Endodermal cell (in vitro differentiated cells): ENCODE measurements at regions not wholly inside any gene's neighbourhood (a gene's known extent, or its start where the extent isn't known, plus 50 kb on each side); places are given as distances from the start of the nearest gene placed in this dataset.
A peak's percentile ranks its signal among the peaks of the same experiment; 100 is the strongest.

Experiments
- DNase-seq: peaks from one replicate; pipeline ENCODE4 v3.0.0-alpha.2; 2017
- H3K27ac ChIP-seq: 2 replicates; pipeline ENCODE4 v1.5.1; 2013; ENCODE audit warnings: mild to moderate bottlenecking, low read depth, low read length, moderate library complexity
- H3K27me3 ChIP-seq: 2 replicates; pipeline ENCODE4 v1.6.1; 2013; ENCODE audit warnings: mild to moderate bottlenecking, low read length, moderate library complexity; ENCODE audit not compliant: insufficient read depth, control insufficient read depth, poor library complexity, severe bottlenecking
- H3K36me3 ChIP-seq: 2 replicates; pipeline ENCODE4 v1.7.0; 2013; ENCODE audit warnings: mild to moderate bottlenecking, low read length, moderate library complexity; ENCODE audit not compliant: control insufficient read depth, insufficient read depth
- H3K4me1 ChIP-seq: one replicate; pipeline ENCODE4 v1.7.0; 2013; ENCODE audit warnings: low read length; ENCODE audit not compliant: control insufficient read depth, insufficient read depth
- H3K4me3 ChIP-seq: 2 replicates; pipeline ENCODE4 v1.5.1; 2013; ENCODE audit warnings: mild to moderate bottlenecking, low read length, moderate library complexity
- H3K9ac ChIP-seq: 2 replicates; pipeline ENCODE4 v1.6.1; 2013; ENCODE audit warnings: mild to moderate bottlenecking, low read length, moderate library complexity; ENCODE audit not compliant: poor library complexity, severe bottlenecking; ENCODE audit errors: extremely low read depth
- H3K9me3 ChIP-seq: 2 replicates; pipeline ENCODE4 v1.6.1; 2013; ENCODE audit warnings: mild to moderate bottlenecking, low read length, moderate library complexity; ENCODE audit not compliant: control insufficient read depth
- H3K27ac Mint-ChIP-seq: 2 replicates; pipeline ENCODE4 v1.8.0; 2020; ENCODE audit warnings: mixed read lengths
- H3K27me3 Mint-ChIP-seq: 2 replicates; pipeline ENCODE4 v1.8.0; 2021; ENCODE audit warnings: mild to moderate bottlenecking, mixed read lengths; ENCODE audit not compliant: insufficient read depth
- H3K36me3 Mint-ChIP-seq: 2 replicates; pipeline ENCODE4 v1.8.0; 2020; ENCODE audit warnings: low read depth, mixed read lengths
- H3K4me1 Mint-ChIP-seq: 2 replicates; pipeline ENCODE4 v1.8.0; 2020; ENCODE audit warnings: mixed read lengths
- H3K4me3 Mint-ChIP-seq: 2 replicates; pipeline ENCODE4 v1.8.0; 2020; ENCODE audit warnings: mild to moderate bottlenecking, moderate library complexity, mixed read lengths
- H3K9me3 Mint-ChIP-seq: 2 replicates; pipeline ENCODE4 v1.8.0; 2020; ENCODE audit warnings: mild to moderate bottlenecking, mixed read lengths
- CTCF ChIP-seq: fragments of 200-600 bp; sonication (generic); conservative IDR thresholded peaks from 2 replicates; pipeline ENCODE4 v1.5.0; 2021; ENCODE audit warnings: antibody characterized with exemption, mild to moderate bottlenecking
- WGBS, 2 experiments: methylation state at CpG; one replicate each; pipeline versions ENCODE4 v1.1.5 to v1.1.7; 2013; ENCODE audit warnings: missing lambda C conversion rate in 2 of 2, mixed read lengths in 1 of 2; ENCODE audit not compliant: insufficient coverage in 1 of 2, insufficient read length in 1 of 2; 5-methylcytosine and 5-hydroxymethylcytosine counted together

- H3K27ac Mint-ChIP-seq = no peak overlapping the region
- Histone ChIP-seq H3K9me3 (no peaks in the 10 kb centered on the region), H3K4me3 (no peak overlapping the region), H3K27ac (peak overlapping the region; percentile 67), H3K9ac (no peak overlapping the region), H3K27me3 (no peaks in the 10 kb centered on the region), H3K4me1 (peaks cover 3% of the 10 kb centered on the region), H3K36me3 (no peaks in the 10 kb centered on the region)
- H3K27me3 Mint-ChIP-seq = no peaks in the 10 kb centered on the region
- no peak for DNase-seq
- no peaks in the 10 kb centered on the region for H3K9me3 Mint-ChIP-seq
- TF ChIP-seq CTCF = no peak
- WGBS, 2 experiments = 99% methylated on average over 3 of the region's 3 CpGs; no CpG with 5 or more reads in 1 of the 2 experiments
- H3K4me1 Mint-ChIP-seq = peaks cover 5% of the 10 kb centered on the region
- H3K4me3 Mint-ChIP-seq = no peak overlapping the region
- no peaks in the 10 kb centered on the region for H3K36me3 Mint-ChIP-seq
These were observed 55.6 kb upstream of the CCDC85A start for GRCh38 chr2:56128235-56128634.

- peak; percentile 87 for TF ChIP-seq CTCF
These were observed 53.2 kb upstream of the CCDC85A start for GRCh38 chr2:56130463-56131070.

GRCh38 chr2:56132138-56132537 is 51.7 kb upstream of the CCDC85A start:
- Mint-ChIP-seq H3K9me3 (peaks cover 1% of the 10 kb centered on the region), H3K27ac (no peak overlapping the region), H3K4me3 (no peak overlapping the region), H3K27me3 (no peaks in the 10 kb centered on the region), H3K36me3 (no peaks in the 10 kb centered on the region), H3K4me1 (no peaks in the 10 kb centered on the region)
- Histone ChIP-seq H3K9ac (no peak overlapping the region), H3K36me3 (no peaks in the 10 kb centered on the region), H3K4me1 (no peaks in the 10 kb centered on the region), H3K27me3 (no peaks in the 10 kb centered on the region), H3K9me3 (no peaks in the 10 kb centered on the region), H3K4me3 (no peak overlapping the region), H3K27ac (no peak overlapping the region)
- 0 to 18% methylated on average over 1 of the region's 1 CpG for WGBS, 2 experiments
- TF ChIP-seq CTCF = peak; percentile 77
- no peak for DNase-seq

More at GRCh38 chr2:56130463-56131070, 53.2 kb upstream of the CCDC85A start:
- H3K36me3 ChIP-seq = no peaks in the 10 kb centered on the region
- no peaks in the 10 kb centered on the region for H3K27me3 Mint-ChIP-seq
- no peaks in the 10 kb centered on the region for H3K4me1 Mint-ChIP-seq
- no peak overlapping the region for H3K9ac ChIP-seq
- peak; percentile 78 for DNase-seq
- H3K4me3 ChIP-seq = no peak overlapping the region
- H3K36me3 Mint-ChIP-seq = no peaks in the 10 kb centered on the region
- H3K9me3 Mint-ChIP-seq = no peaks in the 10 kb centered on the region
- no peak overlapping the region for H3K4me3 Mint-ChIP-seq
- no peak overlapping the region for H3K27ac ChIP-seq
- no peaks in the 10 kb centered on the region for H3K4me1 ChIP-seq
- WGBS, 2 experiments = 82 to 94% methylated on average over 4 to 5 of the region's 5 CpGs
- no peak overlapping the region for H3K27ac Mint-ChIP-seq
- H3K9me3 ChIP-seq = no peaks in the 10 kb centered on the region
- no peaks in the 10 kb centered on the region for H3K27me3 ChIP-seq
